ENCODE measurements at regions not wholly inside any gene's neighbourhood (a gene's known extent, or its start where the extent isn't known, plus 50 kb on each side); places are given as distances from the start of the nearest gene placed in this dataset.

- H4K8ac ChIP-seq (ENCODE audit: low read depth in 2 of 2, low read length in 2 of 2), result no peak overlapping the region
- no peak overlapping the region for H3K18ac ChIP-seq (ENCODE audit: low read depth, low read length)
- DNase-seq (no peak), ATAC-seq (ENCODE audit: low read depth) (no peak)
- POLR2A ChIA-PET (ENCODE audit: unreplicated experiment), result no interaction called here
- dilution Hi-C loops (cut with HindIII; ENCODE audit: low sequenced_read_pairs, unreplicated experiment) (no loop called here), in situ Hi-C loops (cut with MboI; ENCODE audit: low sequenced_read_pairs) (no loop called here), intact Hi-C loops (cut with micrococcal nuclease) (no loop called here)
- no peaks in the 10 kb centered on the region; the same call in 1 of the 2 replicates for H3K27me3 ChIP-seq (ENCODE audit: control insufficient read depth, insufficient read depth, low read length)
- TF ChIP-seq POLR2A (IDR thresholded peaks at IDR 0.05; ENCODE audit: low read depth, low read length) (no peak), SMC3 (IDR thresholded peaks at IDR 0.05; ENCODE audit: low read depth, low read length) (no peak), MAZ (IDR thresholded peaks at IDR 0.05; ENCODE audit: borderline replicate concordance, low read depth, low read length) (no peak), RFX5 (IDR thresholded peaks at IDR 0.05; ENCODE audit: low read depth, low read length) (no peak), RAD21 (IDR thresholded peaks at IDR 0.05; ENCODE audit: low read length) (no peak), CHD1 (IDR thresholded peaks at IDR 0.05; ENCODE audit: low read depth, low read length) (no peak)
- WGBS, 2 experiments (ENCODE audit: extremely low coverage in 2 of 2, insufficient read length in 1 of 2), result no CpG with 5 or more reads among the region's 5 CpGs
- no peak overlapping the region for H3K4ac ChIP-seq (ENCODE audit: low read depth, low read length)
- H4K20me1 ChIP-seq (ENCODE audit: insufficient read depth, low read length), result no peaks in the 10 kb centered on the region
- no peak overlapping the region for H3K4me3 ChIP-seq (ENCODE audit: insufficient read depth, low read depth, low read length)
- H3K4me2 ChIP-seq (ENCODE audit: low read depth, low read length), result no peak overlapping the region
- H2AK9ac ChIP-seq (replicated peaks; ENCODE audit: low read depth, low read length, poor library complexity), result no peak overlapping the region
- H4K5ac ChIP-seq (ENCODE audit: low read depth, low read length), result no peak overlapping the region
- no peaks in the 10 kb centered on the region for H3K9me3 ChIP-seq (ENCODE audit: control insufficient read depth, insufficient read depth, low read length)
- no peak overlapping the region for H4K91ac ChIP-seq (ENCODE audit: insufficient read depth, low read depth, low read length)
- no peak overlapping the region for H2AK5ac ChIP-seq (ENCODE audit: low read depth, low read length)
- no peak overlapping the region for H2BK20ac ChIP-seq (ENCODE audit: low read depth, low read length)
- H3K4me1 ChIP-seq (ENCODE audit: control insufficient read depth, insufficient read depth, low read length), result no peaks in the 10 kb centered on the region
- H3K36me3 ChIP-seq (ENCODE audit: control insufficient read depth, insufficient read depth, low read length), result no peaks in the 10 kb centered on the region
- H2BK120ac ChIP-seq (ENCODE audit: low read depth, low read length), result no peak overlapping the region
- no peak overlapping the region for H3K23ac ChIP-seq (ENCODE audit: low read depth, low read length)
- H3K9me1 ChIP-seq (ENCODE audit: insufficient read depth, low read length), result no peaks in the 10 kb centered on the region
- no TSS peak for BruUV-seq (replicated peaks)
- no peak overlapping the region for H3K14ac ChIP-seq (replicated peaks; ENCODE audit: low read depth, low read length)
- H2BK15ac ChIP-seq (ENCODE audit: low read depth, low read length), result no peak overlapping the region
- H3K79me1 ChIP-seq (ENCODE audit: low read depth in 1 of 2, low read length in 2 of 2), result no peaks in the 10 kb centered on the region
- H3K56ac ChIP-seq (ENCODE audit: extremely low read depth, insufficient read depth, low read length), result no peak overlapping the region
- H3K27ac ChIP-seq (ENCODE audit: insufficient read depth, low read length), result no peak overlapping the region
- H2AFZ ChIP-seq (replicated peaks; ENCODE audit: low read length, poor library complexity), result no peak overlapping the region
- CTCF ChIA-PET, result no interaction called here
- no peak overlapping the region for H2BK5ac ChIP-seq (ENCODE audit: low read depth, low read length, poor library complexity, severe bottlenecking)
- H3K9ac ChIP-seq (ENCODE audit: low read depth, low read length), result no peak overlapping the region
Observed at GRCh38 chr12:30484658-30485057, 211.0 kb downstream of the IPO8 start.
